Fibroblast of villous mesenchyme (primary cell): ENCODE measurements at regions not wholly inside any gene's neighbourhood (a gene's known extent, or its start where the extent isn't known, plus 50 kb on each side); places are given as distances from the start of the nearest gene placed in this dataset.
"Not testable (repeated sequence)": the region's sequence is repeated elsewhere in the genome, so short reads cannot be mapped to it uniquely, and the experiment has no call there.

ENCODE experiments used
- DNase-seq: peaks from one replicate; pipeline ENCODE4 v3.0.0-alpha.2; 2010; ENCODE audit warnings: low read depth
- H3K4me3 ChIP-seq: 2 replicates; pipeline ENCODE4 v1.5.1; 2011; ENCODE audit warnings: low read depth, mild to moderate bottlenecking, low read length
- CTCF ChIP-seq: IDR thresholded peaks from 2 replicates; pipeline ENCODE4 v1.5.1; 2012; ENCODE audit warnings: low read depth, mild to moderate bottlenecking, low read length; ENCODE audit not compliant: insufficient read depth

GRCh38 chr3:11739706-11740105 is 96.0 kb upstream of the VGLL4 start:
- no peak for TF ChIP-seq CTCF
- no peak overlapping the region for H3K4me3 ChIP-seq
- no peak for DNase-seq

GRCh38 chr3:11739123-11739522 is 95.4 kb upstream of the VGLL4 start:
- no peak for DNase-seq
- no peak overlapping the region for H3K4me3 ChIP-seq
- no peak for TF ChIP-seq CTCF

- DNase-seq, result no peak
- TF ChIP-seq CTCF, result no peak
- no peak overlapping the region for H3K4me3 ChIP-seq
Observed at GRCh38 chr3:11737742-11738141, 94.0 kb upstream of the VGLL4 start.

- no peak overlapping the region for H3K4me3 ChIP-seq
- no peak for DNase-seq
- TF ChIP-seq CTCF, result no peak
Observed at GRCh38 chr3:11736136-11736833, 92.6 kb upstream of the VGLL4 start.

GRCh38 chr3:11735638-11736037 is 91.9 kb upstream of the VGLL4 start:
- TF ChIP-seq CTCF, result no peak
- no peak for DNase-seq
- H3K4me3 ChIP-seq, result no peak overlapping the region

- not testable (repeated sequence) for H3K4me3 ChIP-seq, DNase-seq
Observed at GRCh38 chr3:11735111-11735510, 91.4 kb upstream of the VGLL4 start.

GRCh38 chr3:11733914-11734313 is 90.2 kb upstream of the VGLL4 start:
- no peak for TF ChIP-seq CTCF
- no peak for DNase-seq
- no peak overlapping the region for H3K4me3 ChIP-seq
